ENCODE measurements at regions not wholly inside any gene's neighbourhood (a gene's known extent, or its start where the extent isn't known, plus 50 kb on each side); places are given as distances from the start of the nearest gene placed in this dataset.
"Not testable (repeated sequence)": the region's sequence is repeated elsewhere in the genome, so short reads cannot be mapped to it uniquely, and the experiment has no call there.

DNA sequence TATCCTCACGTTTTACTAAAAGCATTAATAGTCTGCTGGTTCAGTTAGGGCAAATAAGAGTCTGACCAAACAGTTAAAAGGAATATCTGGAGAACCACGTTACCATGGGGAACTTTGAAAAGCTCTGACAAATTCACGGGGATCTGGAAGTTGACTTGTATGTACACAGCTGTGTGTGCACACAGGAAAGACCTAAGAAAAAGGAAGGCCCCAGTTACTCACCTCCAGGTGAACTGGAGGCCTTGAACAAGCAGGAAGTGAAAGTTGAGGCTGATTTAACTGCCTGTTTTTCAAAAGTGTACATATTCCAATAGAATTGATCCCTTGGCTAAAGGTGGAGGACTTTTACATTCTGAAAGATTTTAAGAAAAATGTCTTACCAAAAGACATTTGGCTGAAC is 1891.6 kb upstream of the PCDH20 start:
- intact Hi-C loops (cut with DNase I) = no loop called here
- ATAC-seq (no peak), DNase-seq (ENCODE audit: missing footprints) (no peak)

GRCh38 chr13:63305641-63306133 is 1890.0 kb upstream of the PCDH20 start:
- intact Hi-C loops (cut with DNase I) = no loop called here
- ATAC-seq (no peak), DNase-seq (ENCODE audit: missing footprints) (peak; percentile 56)

GRCh38 chr13:63304497-63304896 is 1888.8 kb upstream of the PCDH20 start:
- intact Hi-C loops (cut with DNase I) = no loop called here
- DNase-seq (ENCODE audit: missing footprints) (no peak), ATAC-seq (no peak)

- ATAC-seq (no peak), DNase-seq (ENCODE audit: missing footprints) (no peak)
- intact Hi-C loops (cut with DNase I) = no loop called here
These were observed 1884.3 kb upstream of the PCDH20 start for GRCh38 chr13:63299866-63300394.

DNA sequence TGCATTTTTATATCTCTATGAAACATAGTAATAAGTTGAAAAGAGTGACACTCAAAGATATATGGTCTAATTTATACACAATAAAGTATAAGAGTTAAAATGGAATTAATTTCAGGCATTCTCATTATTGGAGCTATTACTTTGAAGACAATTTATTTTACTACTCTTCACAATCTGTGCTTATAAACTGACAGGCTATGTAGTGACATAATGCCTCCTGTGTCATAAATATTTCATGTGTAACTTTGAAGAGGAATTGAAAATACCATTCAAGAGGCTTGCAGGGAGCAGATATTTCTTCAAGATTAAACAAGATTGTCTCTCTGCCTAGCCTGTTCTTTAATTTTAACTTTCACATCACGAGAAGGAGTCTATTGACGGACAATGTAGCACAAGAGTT is 1881.5 kb upstream of the PCDH20 start:
- intact Hi-C loops (cut with DNase I) = no loop called here
- no peak for ATAC-seq
- DNase-seq (ENCODE audit: missing footprints) = no peak

GRCh38 chr13:63291701-63292100 is 1876.1 kb upstream of the PCDH20 start:
- intact Hi-C loops (cut with DNase I) = no loop called here
- DNase-seq (ENCODE audit: missing footprints) (no peak), ATAC-seq (no peak)

DNA sequence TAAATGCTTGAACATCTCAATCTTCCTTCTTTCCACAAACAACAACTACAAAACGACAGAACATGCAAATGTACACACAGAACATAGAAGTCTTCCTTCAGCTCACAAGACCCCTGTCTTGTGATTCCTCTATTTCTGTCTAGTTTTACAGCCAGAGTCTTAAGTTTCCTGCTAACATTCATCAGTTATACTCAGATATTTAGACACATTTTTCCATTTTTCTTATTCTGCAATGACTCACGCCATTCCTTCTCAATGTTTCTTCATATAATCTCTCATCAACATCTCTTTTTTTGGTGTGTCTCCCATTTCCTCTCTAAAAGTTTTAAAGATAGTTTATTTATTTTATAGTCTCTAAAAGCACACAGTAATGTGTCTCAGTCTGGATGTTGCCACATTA is 1872.9 kb upstream of the PCDH20 start:
- intact Hi-C loops (cut with DNase I) = no loop called here
- no peak for DNase-seq (ENCODE audit: missing footprints)
- no peak for ATAC-seq

- DNase-seq (ENCODE audit: missing footprints) (no peak), ATAC-seq (no peak)
- intact Hi-C loops (cut with DNase I) = no loop called here
These were observed 1872.3 kb upstream of the PCDH20 start for GRCh38 chr13:63287926-63288325.

DNA sequence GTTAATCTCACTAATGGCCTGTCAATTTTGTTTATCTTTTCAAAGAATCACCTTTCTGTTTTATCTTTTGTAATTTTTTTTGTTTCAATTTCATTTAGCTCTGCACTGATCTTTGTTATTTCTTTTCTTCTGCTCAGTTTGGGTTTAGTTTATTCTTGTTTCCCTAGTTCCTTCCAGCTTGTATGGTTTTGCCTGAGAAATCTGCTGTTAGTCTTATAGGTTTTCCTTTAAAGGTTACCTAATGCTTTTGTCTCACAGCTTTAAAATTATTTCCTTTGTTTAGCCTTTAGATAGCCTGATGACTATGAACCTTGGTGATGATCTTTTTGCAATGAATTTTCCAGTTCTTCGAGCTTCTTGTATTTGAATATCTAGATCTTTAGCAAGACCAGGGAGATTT is 1869.8 kb upstream of the PCDH20 start:
- no peak for DNase-seq (ENCODE audit: missing footprints)
- no peak for ATAC-seq
- intact Hi-C loops (cut with DNase I) = no loop called here

DNA sequence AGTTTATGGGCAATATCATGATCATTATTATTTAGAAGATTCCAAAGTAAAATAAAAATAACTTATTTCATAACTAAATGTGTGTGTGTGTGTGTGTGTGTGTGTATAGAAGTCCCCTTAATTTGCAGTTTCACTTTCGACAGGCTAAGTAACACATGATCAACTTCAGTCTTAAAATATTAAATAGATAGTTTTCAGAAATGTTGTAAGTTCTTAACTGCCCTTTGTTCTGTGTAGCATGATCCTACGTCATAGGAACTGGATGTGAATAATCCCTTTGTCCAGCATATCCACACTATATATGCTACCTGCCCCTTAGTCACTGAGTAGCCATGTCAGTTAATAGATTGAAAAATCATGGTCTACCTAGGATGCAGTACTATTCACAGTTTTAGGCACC is 1863.5 kb upstream of the PCDH20 start:
- no peak for DNase-seq (ENCODE audit: missing footprints)
- intact Hi-C loops (cut with DNase I) = no loop called here
- ATAC-seq = no peak

- no peak for DNase-seq (ENCODE audit: missing footprints)
- intact Hi-C loops (cut with DNase I) = no loop called here
- no peak for ATAC-seq
These were observed 1859.1 kb upstream of the PCDH20 start for GRCh38 chr13:63274772-63275171.

DNA sequence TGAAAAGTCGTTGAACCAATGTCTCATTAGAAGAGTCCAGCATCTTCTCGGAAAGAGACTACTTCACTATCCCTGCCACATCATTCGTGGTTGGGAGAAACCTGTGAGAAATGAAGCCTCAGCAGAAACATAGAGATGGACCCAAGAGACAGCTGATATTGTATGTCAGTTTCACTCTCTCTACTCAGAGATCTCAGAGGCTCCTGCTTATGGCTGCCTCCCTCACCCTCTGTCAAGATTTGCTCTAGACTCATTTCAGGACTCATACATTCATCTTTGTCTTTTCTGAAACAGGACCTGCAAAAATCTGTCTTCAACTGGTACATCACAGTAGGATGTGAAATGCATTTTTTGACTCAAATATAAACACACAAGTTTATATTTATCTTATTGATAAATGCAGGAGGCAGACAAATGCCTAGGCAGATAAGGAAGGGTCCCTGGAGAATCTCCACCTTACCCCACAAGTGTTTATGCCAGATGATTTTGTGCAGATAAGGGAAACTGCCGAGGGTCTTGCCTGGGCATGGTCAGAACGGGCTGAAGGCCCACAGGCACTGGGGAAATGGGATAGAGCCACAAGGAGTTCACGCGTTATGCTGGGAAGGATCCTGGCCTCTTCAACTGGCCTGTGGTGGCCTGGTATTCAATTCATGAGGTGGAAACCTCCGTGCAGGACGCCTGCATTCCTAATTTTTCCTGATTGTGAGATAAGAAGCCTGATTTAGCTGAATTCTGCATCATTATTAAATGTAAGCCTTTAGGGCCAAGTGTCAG is 1834.0 kb upstream of the PCDH20 start:
- intact Hi-C loops (cut with DNase I) = no loop called here
- DNase-seq (ENCODE audit: missing footprints) = no peak
- no peak for ATAC-seq

DNA sequence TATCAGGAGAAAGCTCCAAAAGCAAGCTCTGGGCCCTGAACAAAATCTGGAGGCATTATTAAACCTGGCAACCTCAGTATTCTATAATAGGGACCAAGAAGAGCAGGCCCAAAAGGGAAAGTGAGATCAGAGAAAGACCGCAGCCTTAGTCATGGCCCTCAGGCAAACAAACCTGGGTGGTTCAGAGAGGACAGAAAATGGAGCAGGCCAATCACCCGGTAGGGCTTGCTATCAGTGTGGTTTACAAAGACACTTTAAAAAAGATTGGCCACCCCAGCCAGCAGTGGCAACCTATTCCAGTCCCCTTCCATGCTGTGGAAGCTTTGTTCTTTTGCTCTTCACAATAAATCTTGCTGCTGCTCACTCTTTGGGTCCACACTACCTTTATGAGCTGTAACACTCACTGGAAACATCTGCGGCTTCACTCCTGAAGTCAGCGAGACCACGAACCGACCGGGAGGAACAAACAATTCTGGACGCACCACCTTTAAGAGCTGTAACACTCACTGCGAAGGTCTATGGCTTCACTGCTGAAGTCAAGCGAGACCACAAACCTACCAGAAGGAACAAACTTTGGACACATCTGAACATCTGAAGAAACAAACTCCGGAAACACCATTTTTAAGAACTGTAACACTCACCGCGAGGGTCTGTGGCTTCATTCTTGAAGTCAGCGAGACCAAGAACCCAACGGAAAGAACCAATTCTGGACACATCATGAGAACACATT is 1821.2 kb upstream of the PCDH20 start:
- ATAC-seq; intact Hi-C loops (cut with DNase I); DNase-seq (ENCODE audit: missing footprints): not testable (repeated sequence)

DNA sequence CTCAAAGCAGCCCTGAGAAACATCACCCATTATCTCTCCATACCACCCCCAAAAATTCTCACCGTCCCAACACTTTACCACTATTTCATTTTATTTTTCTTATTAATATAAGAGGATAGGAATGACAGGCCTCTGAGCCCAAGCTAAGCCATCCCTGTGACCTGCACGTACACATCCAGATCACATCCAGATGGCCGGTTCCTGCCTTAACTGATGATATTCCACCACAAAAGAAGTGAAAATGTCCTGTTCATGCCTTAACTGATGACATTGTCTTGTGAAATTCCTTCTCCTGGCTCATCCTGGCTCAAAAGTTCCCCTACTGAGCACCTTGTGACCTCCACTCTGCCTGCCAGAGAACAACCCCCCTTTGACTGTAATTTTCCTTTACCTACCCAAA is 1802.9 kb upstream of the PCDH20 start:
- DNase-seq (ENCODE audit: missing footprints); ATAC-seq; intact Hi-C loops (cut with DNase I): not testable (repeated sequence)

- intact Hi-C loops (cut with DNase I) = no loop called here
- no peak for ATAC-seq
- no peak for DNase-seq (ENCODE audit: missing footprints)
These were observed 1793.8 kb upstream of the PCDH20 start for GRCh38 chr13:63209330-63210017.

- no peak for ATAC-seq
- DNase-seq (ENCODE audit: missing footprints) = no peak
- intact Hi-C loops (cut with DNase I) = no loop called here
These were observed 1793.2 kb upstream of the PCDH20 start for GRCh38 chr13:63208826-63209225.

GRCh38 chr13:63206461-63206860 is 1790.8 kb upstream of the PCDH20 start:
- intact Hi-C loops (cut with DNase I) = no loop called here
- no peak for ATAC-seq
- DNase-seq (ENCODE audit: missing footprints) = no peak

- DNase-seq (ENCODE audit: missing footprints) = no peak
- ATAC-seq = no peak
- intact Hi-C loops (cut with DNase I) = no loop called here
These were observed 1785.8 kb upstream of the PCDH20 start for GRCh38 chr13:63201493-63201892.

DNA sequence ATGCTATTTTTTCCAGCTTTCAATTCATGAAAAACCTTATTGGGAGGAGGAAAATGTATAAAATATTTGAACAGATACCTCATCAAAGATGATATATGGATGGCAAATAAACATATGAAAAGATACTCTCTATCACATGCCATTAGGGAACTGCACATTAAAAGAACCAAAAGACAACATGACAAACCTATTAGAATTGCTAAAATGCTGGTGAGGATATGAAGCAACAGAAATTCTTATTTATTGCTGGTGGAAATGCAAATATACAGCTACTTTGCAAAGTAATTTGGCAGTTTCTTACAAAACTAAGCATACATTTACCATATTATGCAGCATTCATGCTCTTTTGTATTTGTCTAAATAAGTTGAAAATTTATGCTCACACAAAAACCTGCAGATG is 1783.9 kb upstream of the PCDH20 start:
- intact Hi-C loops (cut with DNase I) = no loop called here
- ATAC-seq (no peak), DNase-seq (ENCODE audit: missing footprints) (no peak)

DNA sequence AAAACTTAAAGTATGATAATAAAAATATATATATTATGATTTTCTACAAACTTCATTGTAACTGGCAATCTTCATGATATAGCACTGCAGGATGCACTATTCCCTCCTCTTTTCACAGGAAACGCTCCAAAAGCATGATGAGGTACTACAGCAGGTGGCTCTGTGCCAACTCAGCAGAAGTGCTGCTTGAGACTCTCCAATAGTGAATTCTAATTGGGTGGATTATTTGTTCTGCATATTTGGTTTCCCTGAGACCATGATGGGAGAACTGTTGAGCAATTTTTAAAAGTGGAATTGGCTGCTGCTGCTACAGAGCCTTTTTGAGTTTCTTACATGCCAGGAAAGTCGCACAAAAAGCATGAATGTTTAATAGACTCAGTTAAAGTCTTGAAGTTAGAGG is 1782.4 kb upstream of the PCDH20 start:
- ATAC-seq (no peak), DNase-seq (ENCODE audit: missing footprints) (no peak)
- intact Hi-C loops (cut with DNase I) = no loop called here

All from Right ventricle myocardium inferior (tissue), 1 donor.